ENCODE measurements at regions not wholly inside any gene's neighbourhood (a gene's known extent, or its start where the extent isn't known, plus 50 kb on each side); places are given as distances from the start of the nearest gene placed in this dataset.

DNA sequence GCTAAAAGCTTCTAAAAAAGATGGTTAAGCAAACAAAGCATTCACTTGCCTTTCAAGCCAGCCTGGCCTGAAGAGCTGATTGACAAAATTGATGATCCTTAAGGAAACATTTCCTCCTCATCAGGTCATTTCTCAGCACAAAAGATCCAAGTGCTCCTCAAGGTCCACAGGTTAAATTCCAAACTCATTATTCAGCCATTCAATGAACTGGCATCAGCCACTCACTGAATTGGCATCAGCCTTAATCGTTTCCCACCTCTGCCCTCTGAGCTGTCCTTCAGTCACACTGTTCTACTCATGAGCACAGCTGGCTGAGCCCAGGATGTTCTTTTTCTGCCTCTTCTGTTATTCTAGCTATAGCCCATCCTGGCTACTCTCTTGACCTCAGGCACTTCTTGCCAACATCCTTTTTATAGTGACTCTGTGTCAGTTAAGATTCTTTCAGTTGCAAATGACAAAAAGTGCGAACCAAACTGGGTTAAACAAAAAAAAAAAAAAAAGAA lies 147.5 kb downstream of the RAB11FIP2 start:
- Mint-ChIP-seq H3K4me3 (no peak overlapping the region), H3K4me1 (no peaks in the 10 kb centered on the region), H3K36me3 (no peaks in the 10 kb centered on the region), H3K27me3 (ENCODE audit: low read depth in 3 of 3) (peaks cover 0 to 3% (median 2%) of the 10 kb centered on the region in 3 donors), H3K27ac (no peak overlapping the region), H3K9me3 (peaks cover 0 to 11% (median 6%) of the 10 kb centered on the region in 7 donors)
- Histone ChIP-seq H3K4me1 (ENCODE audit: control insufficient read depth in 1 of 2, insufficient read depth in 2 of 2, low read length in 2 of 2) (no peaks in the 10 kb centered on the region), H3K79me2 (ENCODE audit: insufficient read depth, low read length) (no peaks in the 10 kb centered on the region), H4K20me1 (ENCODE audit: insufficient read depth, low read length) (no peaks in the 10 kb centered on the region), H3K27me3 (ENCODE audit: control insufficient read depth in 2 of 2, insufficient read depth in 2 of 2, low read length in 2 of 2) (no peaks in the 10 kb centered on the region), H3K9me3 (replicated peaks in 1 of 2; ENCODE audit: control insufficient read depth in 1 of 2, insufficient read depth in 1 of 2, low read length in 2 of 2) (peaks cover 0 to 4% of the 10 kb centered on the region in 2 donors), H3K4me2 (replicated peaks; ENCODE audit: extremely low read depth, low read length, poor library complexity, severe bottlenecking) (no peak overlapping the region), H3K36me3 (replicated peaks in 1 of 2; ENCODE audit: control insufficient read depth in 1 of 2, insufficient read depth in 2 of 2, low read length in 2 of 2) (no peaks in the 10 kb centered on the region), H3K9ac (ENCODE audit: insufficient read depth, low read length, poor library complexity, severe bottlenecking) (no peak overlapping the region), H3K4me3 (replicated peaks in 1 of 3; ENCODE audit: low read depth in 2 of 3, low read length in 3 of 3) (no peak overlapping the region), H3K27ac (ENCODE audit: low read depth in 1 of 2, low read length in 2 of 2) (no peak overlapping the region), H2AFZ (ENCODE audit: insufficient read depth, low read depth, low read length, poor library complexity, severe bottlenecking) (no peak overlapping the region)
- DNase-seq = no peak
- intact Hi-C loops (cut with micrococcal nuclease) = no loop called here
- 85% methylated on average over 2 of the region's 2 CpGs for WGBS (ENCODE audit: insufficient coverage)
- TF ChIP-seq, protein P1, sequence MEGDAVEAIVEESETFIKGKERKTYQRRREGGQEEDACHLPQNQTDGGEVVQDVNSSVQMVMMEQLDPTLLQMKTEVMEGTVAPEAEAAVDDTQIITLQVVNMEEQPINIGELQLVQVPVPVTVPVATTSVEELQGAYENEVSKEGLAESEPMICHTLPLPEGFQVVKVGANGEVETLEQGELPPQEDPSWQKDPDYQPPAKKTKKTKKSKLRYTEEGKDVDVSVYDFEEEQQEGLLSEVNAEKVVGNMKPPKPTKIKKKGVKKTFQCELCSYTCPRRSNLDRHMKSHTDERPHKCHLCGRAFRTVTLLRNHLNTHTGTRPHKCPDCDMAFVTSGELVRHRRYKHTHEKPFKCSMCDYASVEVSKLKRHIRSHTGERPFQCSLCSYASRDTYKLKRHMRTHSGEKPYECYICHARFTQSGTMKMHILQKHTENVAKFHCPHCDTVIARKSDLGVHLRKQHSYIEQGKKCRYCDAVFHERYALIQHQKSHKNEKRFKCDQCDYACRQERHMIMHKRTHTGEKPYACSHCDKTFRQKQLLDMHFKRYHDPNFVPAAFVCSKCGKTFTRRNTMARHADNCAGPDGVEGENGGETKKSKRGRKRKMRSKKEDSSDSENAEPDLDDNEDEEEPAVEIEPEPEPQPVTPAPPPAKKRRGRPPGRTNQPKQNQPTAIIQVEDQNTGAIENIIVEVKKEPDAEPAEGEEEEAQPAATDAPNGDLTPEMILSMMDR (IDR thresholded peaks at IDR 0.05) = no peak

- H3K36me3 ChIP-seq (replicated peaks in 1 of 2; ENCODE audit: control insufficient read depth in 1 of 2, insufficient read depth in 2 of 2, low read length in 2 of 2) = no peaks in the 10 kb centered on the region
- H3K9me3 ChIP-seq (replicated peaks in 1 of 2; ENCODE audit: control insufficient read depth in 1 of 2, insufficient read depth in 1 of 2, low read length in 2 of 2) = peaks cover 0 to 4% of the 10 kb centered on the region in 2 donors
- Mint-ChIP-seq H3K36me3 (no peaks in the 10 kb centered on the region), H3K27ac (no peak overlapping the region), H3K4me3 (no peak overlapping the region), H3K4me1 (no peaks in the 10 kb centered on the region), H3K9me3 (peaks cover 0 to 11% (median 6%) of the 10 kb centered on the region in 7 donors), H3K27me3 (ENCODE audit: low read depth in 3 of 3) (peaks cover 0 to 3% (median 2%) of the 10 kb centered on the region in 3 donors)
- H3K27me3 ChIP-seq (ENCODE audit: control insufficient read depth in 2 of 2, insufficient read depth in 2 of 2, low read length in 2 of 2) = no peaks in the 10 kb centered on the region
- DNase-seq = no peak
- no peak overlapping the region for H3K27ac ChIP-seq (ENCODE audit: low read depth in 1 of 2, low read length in 2 of 2)
- H3K9ac ChIP-seq (ENCODE audit: insufficient read depth, low read length, poor library complexity, severe bottlenecking) = no peak overlapping the region
- H3K4me2 ChIP-seq (replicated peaks; ENCODE audit: extremely low read depth, low read length, poor library complexity, severe bottlenecking) = no peak overlapping the region
- intact Hi-C loops (cut with micrococcal nuclease) = no loop called here
- 94% methylated on average over 3 of the region's 3 CpGs for WGBS (ENCODE audit: insufficient coverage)
- H2AFZ ChIP-seq (ENCODE audit: insufficient read depth, low read depth, low read length, poor library complexity, severe bottlenecking) = no peak overlapping the region
- TF ChIP-seq, protein P1 (IDR thresholded peaks at IDR 0.05) = no peak
- H3K4me3 ChIP-seq (replicated peaks in 1 of 3; ENCODE audit: low read depth in 2 of 3, low read length in 3 of 3) = no peak overlapping the region
- H4K20me1 ChIP-seq (ENCODE audit: insufficient read depth, low read length) = no peaks in the 10 kb centered on the region
- no peaks in the 10 kb centered on the region for H3K4me1 ChIP-seq (ENCODE audit: control insufficient read depth in 1 of 2, insufficient read depth in 2 of 2, low read length in 2 of 2)
- no peaks in the 10 kb centered on the region for H3K79me2 ChIP-seq (ENCODE audit: insufficient read depth, low read length)
These were observed 146.5 kb downstream of the RAB11FIP2 start for GRCh38 chr10:117900280-117900679.

Measured in CD14-positive monocyte (primary cell).